ENCODE measurements at regions not wholly inside any gene's neighbourhood (a gene's known extent, or its start where the extent isn't known, plus 50 kb on each side); places are given as distances from the start of the nearest gene placed in this dataset.

- no peak overlapping the region for H3K9ac ChIP-seq (ENCODE audit: low read length in 2 of 2)
- H3K27me3 ChIP-seq (ENCODE audit: control insufficient read depth in 1 of 2, insufficient read depth in 2 of 2, low read length in 2 of 2) = no peaks in the 10 kb centered on the region
- H3K9me3 ChIP-seq (ENCODE audit: control insufficient read depth in 2 of 2, low read length in 2 of 2) = no peaks in the 10 kb centered on the region
- H3K4me3 ChIP-seq (ENCODE audit: low read length in 2 of 2) = no peak overlapping the region
- H3K36me3 ChIP-seq (ENCODE audit: control insufficient read depth in 2 of 2, insufficient read depth in 2 of 2, low read length in 2 of 2) = no peaks in the 10 kb centered on the region
- no peak overlapping the region for H3K27ac ChIP-seq (ENCODE audit: low read length)
- no peaks in the 10 kb centered on the region for H3K4me1 ChIP-seq (ENCODE audit: control insufficient read depth, insufficient read depth, low read length)
Measured at GRCh38 chr13:106407338-106407737, 128.1 kb downstream of the EFNB2 start.

GRCh38 chr13:106405731-106406130 is 129.7 kb downstream of the EFNB2 start:
- H3K4me1 ChIP-seq (ENCODE audit: control insufficient read depth, insufficient read depth, low read length) = no peaks in the 10 kb centered on the region
- no peak overlapping the region for H3K4me3 ChIP-seq (ENCODE audit: low read length in 2 of 2)
- H3K9ac ChIP-seq (ENCODE audit: low read length in 2 of 2) = no peak overlapping the region
- H3K36me3 ChIP-seq (ENCODE audit: control insufficient read depth in 2 of 2, insufficient read depth in 2 of 2, low read length in 2 of 2) = no peaks in the 10 kb centered on the region
- H3K9me3 ChIP-seq (ENCODE audit: control insufficient read depth in 2 of 2, low read length in 2 of 2) = no peaks in the 10 kb centered on the region
- H3K27me3 ChIP-seq (ENCODE audit: control insufficient read depth in 1 of 2, insufficient read depth in 2 of 2, low read length in 2 of 2) = no peaks in the 10 kb centered on the region
- no peak overlapping the region for H3K27ac ChIP-seq (ENCODE audit: low read length)

- no peaks in the 10 kb centered on the region for H3K27me3 ChIP-seq (ENCODE audit: control insufficient read depth in 1 of 2, insufficient read depth in 2 of 2, low read length in 2 of 2)
- H3K4me3 ChIP-seq (ENCODE audit: low read length in 2 of 2) = no peak overlapping the region
- H3K27ac ChIP-seq (ENCODE audit: low read length) = no peak overlapping the region
- H3K36me3 ChIP-seq (ENCODE audit: control insufficient read depth in 2 of 2, insufficient read depth in 2 of 2, low read length in 2 of 2) = no peaks in the 10 kb centered on the region
- no peak overlapping the region for H3K9ac ChIP-seq (ENCODE audit: low read length in 2 of 2)
- H3K4me1 ChIP-seq (ENCODE audit: control insufficient read depth, insufficient read depth, low read length) = no peaks in the 10 kb centered on the region
- H3K9me3 ChIP-seq (ENCODE audit: control insufficient read depth in 2 of 2, low read length in 2 of 2) = no peaks in the 10 kb centered on the region
Measured at GRCh38 chr13:106403280-106403679, 132.2 kb downstream of the EFNB2 start.

DNA sequence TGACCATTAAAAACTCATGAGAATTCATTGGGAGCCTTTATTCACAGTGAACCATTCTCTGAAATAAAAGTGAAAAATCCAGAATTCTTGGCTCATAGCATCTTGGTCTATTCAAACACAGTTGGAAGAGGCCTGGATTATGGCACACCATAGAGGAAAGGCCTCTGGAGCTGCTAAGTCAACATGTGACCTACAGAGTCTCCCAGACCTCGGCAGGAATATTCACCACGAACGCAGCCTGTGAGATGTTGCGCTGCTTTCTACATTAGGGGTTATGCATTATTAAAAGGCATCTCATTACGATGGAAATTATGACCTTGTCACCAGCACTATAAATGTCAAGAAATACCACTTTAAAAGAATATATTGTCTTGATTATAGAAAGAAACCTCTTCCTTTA is 132.6 kb downstream of the EFNB2 start:
- no peaks in the 10 kb centered on the region for H3K4me1 ChIP-seq (ENCODE audit: control insufficient read depth, insufficient read depth, low read length)
- H3K36me3 ChIP-seq (ENCODE audit: control insufficient read depth in 2 of 2, insufficient read depth in 2 of 2, low read length in 2 of 2) = no peaks in the 10 kb centered on the region

GRCh38 chr13:106401081-106401480 is 134.4 kb downstream of the EFNB2 start:
- H3K4me3 ChIP-seq (ENCODE audit: low read length in 2 of 2) = no peak overlapping the region
- H3K9me3 ChIP-seq (ENCODE audit: control insufficient read depth in 2 of 2, low read length in 2 of 2) = no peaks in the 10 kb centered on the region
- no peaks in the 10 kb centered on the region for H3K27me3 ChIP-seq (ENCODE audit: control insufficient read depth in 1 of 2, insufficient read depth in 2 of 2, low read length in 2 of 2)
- H3K36me3 ChIP-seq (ENCODE audit: control insufficient read depth in 2 of 2, insufficient read depth in 2 of 2, low read length in 2 of 2) = no peaks in the 10 kb centered on the region
- no peaks in the 10 kb centered on the region for H3K4me1 ChIP-seq (ENCODE audit: control insufficient read depth, insufficient read depth, low read length)
- H3K9ac ChIP-seq (ENCODE audit: low read length in 2 of 2) = no peak overlapping the region
- H3K27ac ChIP-seq (ENCODE audit: low read length) = no peak overlapping the region

More for the DNA sequence above, 132.6 kb downstream of the EFNB2 start:
- Histone ChIP-seq H3K27ac (ENCODE audit: low read length) (no peak overlapping the region), H3K4me3 (ENCODE audit: low read length in 2 of 2) (no peak overlapping the region), H3K9ac (ENCODE audit: low read length in 2 of 2) (no peak overlapping the region), H3K27me3 (ENCODE audit: control insufficient read depth in 1 of 2, insufficient read depth in 2 of 2, low read length in 2 of 2) (no peaks in the 10 kb centered on the region), H3K9me3 (ENCODE audit: control insufficient read depth in 2 of 2, low read length in 2 of 2) (no peaks in the 10 kb centered on the region)

GRCh38 chr13:106400289-106400688 is 135.2 kb downstream of the EFNB2 start:
- Histone ChIP-seq H3K9ac (ENCODE audit: low read length in 2 of 2) (no peak overlapping the region), H3K9me3 (ENCODE audit: control insufficient read depth in 2 of 2, low read length in 2 of 2) (no peaks in the 10 kb centered on the region), H3K4me3 (ENCODE audit: low read length in 2 of 2) (no peak overlapping the region), H3K4me1 (ENCODE audit: control insufficient read depth, insufficient read depth, low read length) (no peaks in the 10 kb centered on the region), H3K27me3 (ENCODE audit: control insufficient read depth in 1 of 2, insufficient read depth in 2 of 2, low read length in 2 of 2) (no peaks in the 10 kb centered on the region), H3K27ac (ENCODE audit: low read length) (no peak overlapping the region), H3K36me3 (ENCODE audit: control insufficient read depth in 2 of 2, insufficient read depth in 2 of 2, low read length in 2 of 2) (no peaks in the 10 kb centered on the region)

DNA sequence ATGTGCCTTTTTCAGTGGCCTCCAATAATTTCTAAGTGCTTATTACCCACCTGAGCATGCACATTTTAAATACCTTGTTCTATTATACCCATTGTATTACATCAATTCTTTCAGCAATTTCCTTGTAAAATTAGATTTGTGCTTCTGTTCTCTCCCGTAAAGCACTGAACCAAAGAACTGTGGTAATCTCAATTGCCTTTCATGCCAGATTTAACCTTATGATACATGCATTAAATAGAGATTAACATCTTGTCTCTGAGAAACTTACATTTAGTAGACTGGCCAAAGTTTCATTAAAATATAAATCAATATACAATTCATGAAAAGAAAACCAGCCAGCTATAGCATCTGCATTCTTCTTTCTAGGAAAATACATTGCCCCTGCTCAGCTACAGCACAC is 137.2 kb downstream of the EFNB2 start:
- Histone ChIP-seq H3K36me3 (ENCODE audit: control insufficient read depth in 2 of 2, insufficient read depth in 2 of 2, low read length in 2 of 2) (no peaks in the 10 kb centered on the region), H3K9me3 (ENCODE audit: control insufficient read depth in 2 of 2, low read length in 2 of 2) (no peaks in the 10 kb centered on the region), H3K27ac (ENCODE audit: low read length) (no peak overlapping the region), H3K4me3 (ENCODE audit: low read length in 2 of 2) (no peak overlapping the region), H3K27me3 (ENCODE audit: control insufficient read depth in 1 of 2, insufficient read depth in 2 of 2, low read length in 2 of 2) (no peaks in the 10 kb centered on the region), H3K4me1 (ENCODE audit: control insufficient read depth, insufficient read depth, low read length) (no peaks in the 10 kb centered on the region), H3K9ac (ENCODE audit: low read length in 2 of 2) (no peak overlapping the region)

- Histone ChIP-seq H3K27me3 (ENCODE audit: control insufficient read depth in 1 of 2, insufficient read depth in 2 of 2, low read length in 2 of 2) (no peaks in the 10 kb centered on the region), H3K4me1 (ENCODE audit: control insufficient read depth, insufficient read depth, low read length) (no peaks in the 10 kb centered on the region), H3K4me3 (ENCODE audit: low read length in 2 of 2) (no peak overlapping the region), H3K27ac (ENCODE audit: low read length) (no peak overlapping the region), H3K9ac (ENCODE audit: low read length in 2 of 2) (no peak overlapping the region), H3K9me3 (ENCODE audit: control insufficient read depth in 2 of 2, low read length in 2 of 2) (no peaks in the 10 kb centered on the region), H3K36me3 (ENCODE audit: control insufficient read depth in 2 of 2, insufficient read depth in 2 of 2, low read length in 2 of 2) (no peaks in the 10 kb centered on the region)
Measured at GRCh38 chr13:106393776-106394175, 141.7 kb downstream of the EFNB2 start.

DNA sequence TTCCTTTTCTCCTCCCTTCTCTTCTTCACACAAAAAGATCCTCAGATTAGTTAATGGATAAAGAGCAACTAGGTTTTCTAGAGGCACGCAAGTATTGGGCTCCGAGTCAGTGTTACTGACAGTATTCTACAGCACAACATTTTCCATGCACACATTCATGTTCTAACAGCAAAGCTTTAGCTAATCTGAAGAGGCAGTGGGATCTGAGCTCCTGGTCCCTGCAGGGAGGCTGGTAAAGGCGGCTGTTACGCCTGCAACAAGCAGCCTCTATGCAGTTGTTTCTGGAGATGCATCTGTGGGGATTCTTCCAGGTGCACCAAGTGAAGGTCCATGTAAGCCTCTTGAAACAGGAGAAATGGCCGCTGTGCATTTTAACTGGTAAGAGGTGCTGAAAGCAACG is 143.8 kb downstream of the EFNB2 start:
- no peaks in the 10 kb centered on the region for H3K4me1 ChIP-seq (ENCODE audit: control insufficient read depth, insufficient read depth, low read length)
- H3K4me3 ChIP-seq (ENCODE audit: low read length in 2 of 2) = no peak overlapping the region
- no peaks in the 10 kb centered on the region for H3K9me3 ChIP-seq (ENCODE audit: control insufficient read depth in 2 of 2, low read length in 2 of 2)
- no peak overlapping the region for H3K9ac ChIP-seq (ENCODE audit: low read length in 2 of 2)
- H3K36me3 ChIP-seq (ENCODE audit: control insufficient read depth in 2 of 2, insufficient read depth in 2 of 2, low read length in 2 of 2) = no peaks in the 10 kb centered on the region
- no peak overlapping the region for H3K27ac ChIP-seq (ENCODE audit: low read length)
- no peaks in the 10 kb centered on the region for H3K27me3 ChIP-seq (ENCODE audit: control insufficient read depth in 1 of 2, insufficient read depth in 2 of 2, low read length in 2 of 2)

DNA sequence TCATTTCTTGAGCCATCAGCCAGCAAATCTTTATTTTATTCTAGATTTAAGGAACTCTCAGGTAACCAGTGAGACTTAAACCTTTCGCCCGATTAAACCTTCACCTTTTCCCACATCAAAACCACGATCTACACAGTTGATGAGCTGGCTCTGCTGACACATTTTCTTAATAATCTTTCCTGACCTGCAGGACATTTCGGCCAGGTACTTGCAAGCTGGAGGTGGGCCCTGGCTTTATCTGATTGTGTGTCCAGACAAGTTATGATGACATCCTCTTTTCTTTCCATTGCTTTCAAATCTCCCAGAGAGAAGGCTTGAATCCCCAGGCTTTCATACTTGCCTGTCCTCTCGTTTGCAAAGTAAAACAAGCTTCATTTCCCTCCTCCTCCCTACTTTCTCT is 144.2 kb downstream of the EFNB2 start:
- Histone ChIP-seq H3K9me3 (ENCODE audit: control insufficient read depth in 2 of 2, low read length in 2 of 2) (no peaks in the 10 kb centered on the region), H3K4me3 (ENCODE audit: low read length in 2 of 2) (no peak overlapping the region), H3K27me3 (ENCODE audit: control insufficient read depth in 1 of 2, insufficient read depth in 2 of 2, low read length in 2 of 2) (no peaks in the 10 kb centered on the region), H3K27ac (ENCODE audit: low read length) (no peak overlapping the region), H3K4me1 (ENCODE audit: control insufficient read depth, insufficient read depth, low read length) (no peaks in the 10 kb centered on the region), H3K9ac (ENCODE audit: low read length in 2 of 2) (no peak overlapping the region), H3K36me3 (ENCODE audit: control insufficient read depth in 2 of 2, insufficient read depth in 2 of 2, low read length in 2 of 2) (no peaks in the 10 kb centered on the region)

DNA sequence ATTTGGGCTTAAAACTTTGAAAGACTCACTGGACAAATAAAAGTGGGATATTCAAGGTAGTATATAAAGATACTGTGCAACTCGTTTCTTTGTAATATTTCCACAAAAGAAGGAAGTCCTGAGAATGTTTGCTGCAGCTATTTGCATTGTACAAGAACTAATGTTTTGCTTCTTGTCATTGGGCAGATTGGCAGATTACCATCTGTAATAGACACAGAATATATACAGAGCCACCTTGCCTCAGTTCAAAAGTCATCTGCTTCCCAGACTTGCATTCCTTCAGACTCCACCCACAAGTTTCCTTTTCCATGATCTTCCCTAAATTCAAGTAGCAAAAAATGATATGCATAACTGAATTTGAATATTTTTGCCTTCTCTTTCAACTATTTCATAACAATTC is 145.1 kb downstream of the EFNB2 start:
- no peaks in the 10 kb centered on the region for H3K9me3 ChIP-seq (ENCODE audit: control insufficient read depth in 2 of 2, low read length in 2 of 2)
- no peak overlapping the region for H3K4me3 ChIP-seq (ENCODE audit: low read length in 2 of 2)
- no peaks in the 10 kb centered on the region for H3K4me1 ChIP-seq (ENCODE audit: control insufficient read depth, insufficient read depth, low read length)
- H3K27me3 ChIP-seq (ENCODE audit: control insufficient read depth in 1 of 2, insufficient read depth in 2 of 2, low read length in 2 of 2) = no peaks in the 10 kb centered on the region
- no peak overlapping the region for H3K9ac ChIP-seq (ENCODE audit: low read length in 2 of 2)
- no peak overlapping the region for H3K27ac ChIP-seq (ENCODE audit: low read length)
- H3K36me3 ChIP-seq (ENCODE audit: control insufficient read depth in 2 of 2, insufficient read depth in 2 of 2, low read length in 2 of 2) = no peaks in the 10 kb centered on the region

- Histone ChIP-seq H3K9ac (ENCODE audit: low read length in 2 of 2) (no peak overlapping the region), H3K9me3 (ENCODE audit: control insufficient read depth in 2 of 2, low read length in 2 of 2) (no peaks in the 10 kb centered on the region), H3K27me3 (ENCODE audit: control insufficient read depth in 1 of 2, insufficient read depth in 2 of 2, low read length in 2 of 2) (no peaks in the 10 kb centered on the region), H3K4me1 (ENCODE audit: control insufficient read depth, insufficient read depth, low read length) (no peaks in the 10 kb centered on the region), H3K36me3 (ENCODE audit: control insufficient read depth in 2 of 2, insufficient read depth in 2 of 2, low read length in 2 of 2) (no peaks in the 10 kb centered on the region), H3K27ac (ENCODE audit: low read length) (no peak overlapping the region), H3K4me3 (ENCODE audit: low read length in 2 of 2) (no peak overlapping the region)
Measured at GRCh38 chr13:106385654-106386053, 149.8 kb downstream of the EFNB2 start.
